ENCODE measurements at regions not wholly inside any gene's neighbourhood (a gene's known extent, or its start where the extent isn't known, plus 50 kb on each side); places are given as distances from the start of the nearest gene placed in this dataset.
"Not testable (repeated sequence)": the region's sequence is repeated elsewhere in the genome, so short reads cannot be mapped to it uniquely, and the experiment has no call there.

DNA sequence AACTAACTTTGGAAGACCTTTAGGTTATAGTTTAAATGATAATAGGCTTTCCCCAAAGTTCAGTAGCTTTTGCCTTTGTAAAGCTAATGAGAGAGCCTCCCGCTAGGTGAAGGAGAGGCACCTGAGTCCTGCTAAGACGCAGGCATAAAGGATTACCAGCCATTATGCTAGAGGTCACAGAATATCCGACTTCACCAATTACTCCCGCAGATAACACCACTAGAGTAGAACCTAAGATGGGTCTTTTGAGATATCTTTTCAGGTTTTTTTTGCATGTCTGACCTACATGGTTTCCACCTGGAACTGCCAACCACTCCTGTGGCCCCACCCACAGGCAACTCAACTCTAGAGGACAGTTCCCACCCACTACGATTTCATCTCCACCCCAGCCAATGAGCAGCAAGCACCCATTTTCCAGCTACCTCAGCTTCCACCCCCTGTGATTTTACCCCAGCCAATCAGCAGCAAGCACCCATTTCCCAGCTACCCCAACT is 314.3 kb downstream of the BRD1 start:
- H3K36me3 ChIP-seq: no peaks in the 10 kb centered on the region
- H3K27ac ChIP-seq: no peak overlapping the region
- 82 to 87% methylated on average over 5 of the region's 5 CpGs for WGBS, 2 donors
- H3K4me3 ChIP-seq: no peak overlapping the region
- no peak for TF ChIP-seq EP300 (IDR thresholded peaks at IDR 0.05)
- TF ChIP-seq, protein P1, sequence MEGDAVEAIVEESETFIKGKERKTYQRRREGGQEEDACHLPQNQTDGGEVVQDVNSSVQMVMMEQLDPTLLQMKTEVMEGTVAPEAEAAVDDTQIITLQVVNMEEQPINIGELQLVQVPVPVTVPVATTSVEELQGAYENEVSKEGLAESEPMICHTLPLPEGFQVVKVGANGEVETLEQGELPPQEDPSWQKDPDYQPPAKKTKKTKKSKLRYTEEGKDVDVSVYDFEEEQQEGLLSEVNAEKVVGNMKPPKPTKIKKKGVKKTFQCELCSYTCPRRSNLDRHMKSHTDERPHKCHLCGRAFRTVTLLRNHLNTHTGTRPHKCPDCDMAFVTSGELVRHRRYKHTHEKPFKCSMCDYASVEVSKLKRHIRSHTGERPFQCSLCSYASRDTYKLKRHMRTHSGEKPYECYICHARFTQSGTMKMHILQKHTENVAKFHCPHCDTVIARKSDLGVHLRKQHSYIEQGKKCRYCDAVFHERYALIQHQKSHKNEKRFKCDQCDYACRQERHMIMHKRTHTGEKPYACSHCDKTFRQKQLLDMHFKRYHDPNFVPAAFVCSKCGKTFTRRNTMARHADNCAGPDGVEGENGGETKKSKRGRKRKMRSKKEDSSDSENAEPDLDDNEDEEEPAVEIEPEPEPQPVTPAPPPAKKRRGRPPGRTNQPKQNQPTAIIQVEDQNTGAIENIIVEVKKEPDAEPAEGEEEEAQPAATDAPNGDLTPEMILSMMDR (IDR thresholded peaks at IDR 0.05): no peak
- no peak for TF ChIP-seq POLR2A (IDR thresholded peaks at IDR 0.05)
- TF ChIP-seq POLR2AphosphoS5 (IDR thresholded peaks at IDR 0.05): no peak
- H3K9me3 ChIP-seq: peaks cover 0 to 8% (median 4%) of the 10 kb centered on the region in 4 donors
- no peak for DNase-seq
- intact Hi-C loops (cut with DNase I): no loop called here
- peaks cover 0 to 44% (median 8%) of the 10 kb centered on the region in 3 donors for H3K27me3 ChIP-seq
- H3K4me1 ChIP-seq: no peaks in the 10 kb centered on the region

DNA sequence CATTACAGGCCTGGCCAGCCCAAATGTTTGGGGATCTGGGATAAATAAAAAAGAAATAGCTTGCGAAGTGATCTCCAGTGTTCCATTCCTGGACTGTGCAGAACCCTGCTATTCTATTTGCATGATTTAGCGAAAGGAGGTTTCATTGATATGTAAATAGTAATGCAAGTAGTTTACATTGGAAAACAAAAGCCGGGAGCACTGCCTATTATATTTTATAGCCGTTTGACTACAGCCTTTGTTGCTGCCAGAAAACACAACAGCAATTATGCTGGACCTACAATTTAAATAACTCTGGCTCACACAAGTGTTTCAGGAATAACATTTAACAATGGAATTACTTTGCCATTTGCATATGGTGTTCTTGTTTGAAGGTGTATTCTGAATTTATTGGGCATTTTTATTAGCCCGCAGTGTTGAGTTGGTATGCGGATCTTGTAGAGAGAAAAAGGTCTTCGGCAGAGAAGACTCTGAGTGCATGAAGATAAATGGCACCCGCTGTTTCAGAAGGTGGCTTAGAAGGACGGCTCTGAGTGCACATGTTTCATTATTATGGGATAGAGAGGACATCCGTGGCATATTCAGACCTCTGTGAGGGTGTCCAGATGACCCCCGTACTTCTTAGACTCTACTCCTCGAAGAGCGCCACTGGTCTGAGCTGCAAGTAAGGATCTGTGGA is 315.0 kb downstream of the BRD1 start:
- no peak overlapping the region for H3K27ac ChIP-seq
- WGBS, 2 donors: 63 to 76% methylated on average over 13 of the region's 13 CpGs
- intact Hi-C loops (cut with DNase I): no loop called here
- TF ChIP-seq POLR2A (IDR thresholded peaks at IDR 0.05): no peak
- no peak for TF ChIP-seq POLR2AphosphoS5 (IDR thresholded peaks at IDR 0.05)
- TF ChIP-seq EP300 (IDR thresholded peaks at IDR 0.05): no peak
- TF ChIP-seq, protein P1 (IDR thresholded peaks at IDR 0.05): no peak
- H3K4me3 ChIP-seq: no peak overlapping the region
- peaks cover 0 to 8% (median 4%) of the 10 kb centered on the region in 4 donors for H3K9me3 ChIP-seq
- H3K4me1 ChIP-seq: no peaks in the 10 kb centered on the region
- DNase-seq: no peak
- H3K36me3 ChIP-seq: no peaks in the 10 kb centered on the region
- peaks cover 0 to 36% (median 8%) of the 10 kb centered on the region in 3 donors for H3K27me3 ChIP-seq

GRCh38 chr22:49511393-49512189 is 316.1 kb downstream of the BRD1 start:
- H3K4me3 ChIP-seq; DNase-seq; H3K4me1 ChIP-seq; H3K36me3 ChIP-seq; intact Hi-C loops (cut with DNase I); H3K27ac ChIP-seq; H3K9me3 ChIP-seq: not testable (repeated sequence)
- peaks cover 0 to 26% (median 2%) of the 10 kb centered on the region in 3 donors for H3K27me3 ChIP-seq
- 85 to 88% methylated on average over 5 of the region's 5 CpGs for WGBS, 2 donors

- H3K27me3 ChIP-seq: peaks cover 0 to 26% (median 0%) of the 10 kb centered on the region in 3 donors
- peaks cover 0 to 8% (median 4%) of the 10 kb centered on the region in 4 donors for H3K9me3 ChIP-seq
- no peaks in the 10 kb centered on the region for H3K4me1 ChIP-seq
- no peak for TF ChIP-seq POLR2A (IDR thresholded peaks at IDR 0.05)
- no peak for TF ChIP-seq EP300 (IDR thresholded peaks at IDR 0.05)
- TF ChIP-seq POLR2AphosphoS5 (IDR thresholded peaks at IDR 0.05): no peak
- TF ChIP-seq, protein P1 (IDR thresholded peaks at IDR 0.05): no peak
- intact Hi-C loops (cut with DNase I): no loop called here
- 65 to 97% methylated on average over 1 of the region's 1 CpG for WGBS, 2 donors
- no peak overlapping the region for H3K4me3 ChIP-seq
- H3K27ac ChIP-seq: no peak overlapping the region
- DNase-seq: no peak
- H3K36me3 ChIP-seq: no peaks in the 10 kb centered on the region
These were observed 317.0 kb downstream of the BRD1 start for GRCh38 chr22:49510718-49511117.

DNA sequence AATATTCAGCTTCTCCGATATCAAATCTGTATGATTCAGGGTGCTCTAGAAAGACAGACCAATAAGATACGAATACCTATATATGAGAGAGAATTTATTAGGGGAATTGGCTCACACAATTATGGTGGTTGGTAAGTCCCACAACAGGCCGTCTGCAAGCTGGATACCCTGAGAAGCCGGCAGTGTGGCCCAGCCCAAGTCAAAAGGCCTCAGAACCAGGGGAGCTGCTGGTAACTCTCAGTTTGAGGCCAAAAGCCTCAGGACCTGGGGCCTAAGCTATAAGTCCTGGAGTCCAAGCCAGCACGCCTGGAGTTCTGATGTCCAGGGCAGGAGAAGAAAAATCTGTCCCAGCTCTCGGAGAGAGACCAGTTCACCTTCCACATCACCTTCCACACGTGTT is 318.7 kb downstream of the BRD1 start:
- Histone ChIP-seq H3K27me3 (peaks cover 0 to 19% (median 0%) of the 10 kb centered on the region in 3 donors), H3K27ac (no peak overlapping the region), H3K4me3 (no peak overlapping the region), H3K36me3 (no peaks in the 10 kb centered on the region), H3K4me1 (no peaks in the 10 kb centered on the region), H3K9me3 (peaks cover 0 to 8% (median 4%) of the 10 kb centered on the region in 4 donors)
- intact Hi-C loops (cut with DNase I): no loop called here
- TF ChIP-seq EP300 (IDR thresholded peaks at IDR 0.05) (no peak), POLR2AphosphoS5 (IDR thresholded peaks at IDR 0.05) (no peak), POLR2A (IDR thresholded peaks at IDR 0.05) (no peak)
- TF ChIP-seq, protein P1 (IDR thresholded peaks at IDR 0.05): no peak
- no peak for DNase-seq
- WGBS, 2 donors: 85 to 93% methylated on average over 7 of the region's 7 CpGs
